Omental fat pad (tissue), 3 donors: ENCODE measurements at regions not wholly inside any gene's neighbourhood (a gene's known extent, or its start where the extent isn't known, plus 50 kb on each side); places are given as distances from the start of the nearest gene placed in this dataset.

Source experiments
- ATAC-seq: fragments of 150-250 bp; one replicate; pipeline ENCODE4 v1.9.1; 2016; ENCODE audit warnings: mild to moderate bottlenecking, moderate library complexity; ENCODE audit not compliant: low FRiP score
- DNase-seq: peaks from one replicate; pipeline ENCODE4 v3.0.0-alpha.2; 2019; ENCODE audit warnings: low spot score
- CTCF ChIP-seq, 3 donors: fragments of 450-650 bp; IDR thresholded peaks; one replicate each; pipeline ENCODE4 v1.5.1; 2016 to 2017; ENCODE audit warnings: antibody characterized with exemption in 3 of 3, mild to moderate bottlenecking in 3 of 3, moderate library complexity in 2 of 3

GRCh38 chr17:69715656-69716055 lies 301.2 kb downstream of the MAP2K6 start:
- DNase-seq: no peak

GRCh38 chr17:69716556-69716955 lies 302.1 kb downstream of the MAP2K6 start:
- TF ChIP-seq CTCF (IDR thresholded peaks at IDR 0.05): no peak

More at GRCh38 chr17:69715656-69716055, 301.2 kb downstream of the MAP2K6 start:
- TF ChIP-seq CTCF (IDR thresholded peaks at IDR 0.05): no peak
- ATAC-seq: no peak

GRCh38 chr17:69717214-69717613 lies 302.7 kb downstream of the MAP2K6 start:
- TF ChIP-seq CTCF (IDR thresholded peaks at IDR 0.05): no peak
- DNase-seq (no peak), ATAC-seq (no peak)

More at GRCh38 chr17:69716556-69716955, 302.1 kb downstream of the MAP2K6 start:
- DNase-seq: no peak
- no peak for ATAC-seq

- TF ChIP-seq CTCF (IDR thresholded peaks at IDR 0.05): no peak
- DNase-seq (no peak), ATAC-seq (no peak)
These were observed 303.3 kb downstream of the MAP2K6 start for GRCh38 chr17:69717819-69718218.

GRCh38 chr17:69719474-69720048 lies 305.1 kb downstream of the MAP2K6 start:
- TF ChIP-seq CTCF (IDR thresholded peaks at IDR 0.05): no peak
- DNase-seq (no peak), ATAC-seq (no peak)

- no peak for ATAC-seq
- no peak for DNase-seq
- no peak for TF ChIP-seq CTCF (IDR thresholded peaks at IDR 0.05)
These were observed 308.0 kb downstream of the MAP2K6 start for GRCh38 chr17:69722518-69722917.

GRCh38 chr17:69723316-69723715 lies 308.8 kb downstream of the MAP2K6 start:
- no peak for ATAC-seq
- no peak for TF ChIP-seq CTCF (IDR thresholded peaks at IDR 0.05)
- DNase-seq: no peak
